Natural killer cell (primary cell): ENCODE measurements at regions not wholly inside any gene's neighbourhood (a gene's known extent, or its start where the extent isn't known, plus 50 kb on each side); places are given as distances from the start of the nearest gene placed in this dataset.
"Not testable (repeated sequence)": the region's sequence is repeated elsewhere in the genome, so short reads cannot be mapped to it uniquely, and the experiment has no call there.

Source experiments
- ATAC-seq, 3 donors: fragments of 150-1000 bp in 2 of 3; fragments of 200-7000 bp in 1 of 3; cut with Tn5 transposase; 1 replicate in 1 of 3; 2 replicates in 2 of 3; pipeline ENCODE4 v1.10.0; 2021; ENCODE audit warnings: mild to moderate bottlenecking in 2 of 3, moderate library complexity in 2 of 3
- DNase-seq, 2 donors: peaks; one replicate each; pipeline versions ENCODE4 v3.0.0 to v3.0.0-alpha.2; 2013 to 2021; ENCODE audit warnings: mixed read lengths in 1 of 2
- H3K27ac ChIP-seq: one replicate; pipeline ENCODE4 v1.5.1; 2013; ENCODE audit warnings: mild to moderate bottlenecking, low read length
- H3K27me3 ChIP-seq: one replicate; pipeline ENCODE4 v1.6.1; 2013; ENCODE audit warnings: low read length; ENCODE audit not compliant: control insufficient read depth, insufficient read depth
- H3K36me3 ChIP-seq: one replicate; pipeline ENCODE4 v1.6.1; 2013; ENCODE audit warnings: low read length; ENCODE audit not compliant: control insufficient read depth, insufficient read depth
- H3K4me1 ChIP-seq: one replicate; pipeline ENCODE4 v1.6.1; 2013; ENCODE audit warnings: low read length; ENCODE audit not compliant: control insufficient read depth, insufficient read depth
- H3K4me3 ChIP-seq: one replicate; pipeline ENCODE4 v1.5.1; 2013; ENCODE audit warnings: low read length
- H3K9me3 ChIP-seq: one replicate; pipeline ENCODE4 v1.6.1; 2013; ENCODE audit warnings: low read length; ENCODE audit not compliant: control insufficient read depth, insufficient read depth
- H3K27ac Mint-ChIP-seq, 2 donors: one replicate each; pipeline ENCODE4 v1.8.0; 2022; ENCODE audit warnings: mild to moderate bottlenecking in 2 of 2, mixed read lengths in 2 of 2, moderate library complexity in 1 of 2
- H3K27me3 Mint-ChIP-seq, 2 donors: one replicate each; pipeline ENCODE4 v1.8.0; 2022; ENCODE audit warnings: low read depth in 2 of 2, mixed read lengths in 2 of 2
- H3K36me3 Mint-ChIP-seq: one replicate; pipeline ENCODE4 v1.8.0; 2022; ENCODE audit warnings: mixed read lengths
- H3K4me1 Mint-ChIP-seq, 2 donors: one replicate each; pipeline ENCODE4 v1.8.0; 2022; ENCODE audit warnings: mixed read lengths in 2 of 2
- H3K4me3 Mint-ChIP-seq: one replicate; pipeline ENCODE4 v1.8.0; 2022; ENCODE audit warnings: mild to moderate bottlenecking, moderate library complexity, mixed read lengths
- H3K9me3 Mint-ChIP-seq, 2 donors: one replicate each; pipeline ENCODE4 v1.8.0; 2022; ENCODE audit warnings: mixed read lengths in 2 of 2
- WGBS: methylation state at CpG from one replicate; pipeline ENCODE4 v1.1.7; 2013; ENCODE audit warnings: missing lambda C conversion rate; ENCODE audit not compliant: insufficient coverage; 5-methylcytosine and 5-hydroxymethylcytosine counted together
- intact Hi-C: fragments of 100-400 bp; cut with micrococcal nuclease; formaldehyde crosslinking; loops from one replicate; pipeline ENCODE4 v1.14.2; 2022
- TF ChIP-seq, protein P1 (sequence below): fragments of 200-600 bp; IDR thresholded peaks from one replicate; pipeline ENCODE4 v1.8.0; 2022; ENCODE audit warnings: antibody characterized with exemption

DNA sequence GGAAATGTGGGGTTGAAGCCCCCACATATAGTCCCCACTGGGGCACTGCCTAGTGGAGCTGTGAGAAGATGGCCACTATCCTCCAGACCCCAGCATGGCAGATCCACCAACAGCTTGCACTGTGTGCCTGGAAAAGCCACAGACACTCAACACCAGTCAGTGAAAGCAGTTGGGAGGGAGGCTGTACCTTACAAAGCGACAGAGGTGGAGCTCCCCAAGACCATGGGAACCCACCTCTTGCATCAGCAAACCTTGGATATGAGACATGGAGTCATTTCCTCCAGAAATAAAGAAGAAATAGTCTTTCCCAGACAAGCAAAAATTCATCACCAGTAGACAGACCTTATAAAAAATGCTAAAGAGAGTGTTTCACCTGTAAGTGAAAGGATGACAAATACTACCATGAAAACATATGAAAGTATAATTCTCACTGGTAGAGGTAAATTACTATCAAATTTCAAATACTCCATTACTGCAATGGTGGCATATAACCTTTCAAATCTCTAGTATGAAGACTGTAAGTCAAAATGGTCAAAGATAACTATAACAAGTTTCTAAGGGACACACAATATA is 152.6 kb upstream of the EPHA4 start:
- no peak for DNase-seq
- peak overlapping the region in 1 of 2 donors; percentile 77 for H3K27ac Mint-ChIP-seq
- Histone ChIP-seq H3K9me3 (no peaks in the 10 kb centered on the region), H3K36me3 (no peaks in the 10 kb centered on the region), H3K27ac (no peak overlapping the region), H3K27me3 (no peaks in the 10 kb centered on the region), H3K4me3 (no peak overlapping the region), H3K4me1 (no peaks in the 10 kb centered on the region)
- peaks cover 4 to 14% of the 10 kb centered on the region in 2 donors for H3K9me3 Mint-ChIP-seq
- H3K4me3 Mint-ChIP-seq: no peak overlapping the region
- H3K36me3 Mint-ChIP-seq: no peaks in the 10 kb centered on the region
- no peaks in the 10 kb centered on the region for H3K4me1 Mint-ChIP-seq
- ATAC-seq: no peak
- intact Hi-C loops: no loop called here
- H3K27me3 Mint-ChIP-seq: no peaks in the 10 kb centered on the region
- TF ChIP-seq, protein P1, sequence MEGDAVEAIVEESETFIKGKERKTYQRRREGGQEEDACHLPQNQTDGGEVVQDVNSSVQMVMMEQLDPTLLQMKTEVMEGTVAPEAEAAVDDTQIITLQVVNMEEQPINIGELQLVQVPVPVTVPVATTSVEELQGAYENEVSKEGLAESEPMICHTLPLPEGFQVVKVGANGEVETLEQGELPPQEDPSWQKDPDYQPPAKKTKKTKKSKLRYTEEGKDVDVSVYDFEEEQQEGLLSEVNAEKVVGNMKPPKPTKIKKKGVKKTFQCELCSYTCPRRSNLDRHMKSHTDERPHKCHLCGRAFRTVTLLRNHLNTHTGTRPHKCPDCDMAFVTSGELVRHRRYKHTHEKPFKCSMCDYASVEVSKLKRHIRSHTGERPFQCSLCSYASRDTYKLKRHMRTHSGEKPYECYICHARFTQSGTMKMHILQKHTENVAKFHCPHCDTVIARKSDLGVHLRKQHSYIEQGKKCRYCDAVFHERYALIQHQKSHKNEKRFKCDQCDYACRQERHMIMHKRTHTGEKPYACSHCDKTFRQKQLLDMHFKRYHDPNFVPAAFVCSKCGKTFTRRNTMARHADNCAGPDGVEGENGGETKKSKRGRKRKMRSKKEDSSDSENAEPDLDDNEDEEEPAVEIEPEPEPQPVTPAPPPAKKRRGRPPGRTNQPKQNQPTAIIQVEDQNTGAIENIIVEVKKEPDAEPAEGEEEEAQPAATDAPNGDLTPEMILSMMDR: no peak
- WGBS: 44% methylated on average over 1 of the region's 1 CpG

DNA sequence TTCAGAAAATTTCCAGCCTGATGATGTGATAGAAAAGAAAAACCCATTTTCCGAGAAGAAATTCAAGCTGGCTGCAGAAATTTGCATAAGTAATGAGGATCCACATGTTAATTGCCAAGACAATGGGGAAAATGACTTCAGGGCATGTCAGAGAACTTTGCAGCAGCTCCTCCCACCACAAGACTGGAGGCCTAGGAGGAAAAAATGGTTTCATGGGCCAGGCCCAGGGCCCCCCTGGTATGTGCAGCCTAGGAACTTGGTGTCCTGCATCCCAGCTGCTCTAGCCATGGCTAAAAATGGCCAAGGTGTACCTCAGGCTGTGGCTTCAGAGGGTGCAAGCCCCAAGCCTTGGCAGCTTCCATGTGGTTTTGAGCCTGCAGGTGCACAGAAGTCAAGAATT is 152.0 kb upstream of the EPHA4 start:
- H3K36me3 ChIP-seq, H3K4me1 Mint-ChIP-seq, ATAC-seq, H3K4me1 ChIP-seq, H3K27ac Mint-ChIP-seq, H3K27me3 Mint-ChIP-seq, H3K27me3 ChIP-seq, H3K36me3 Mint-ChIP-seq, H3K9me3 ChIP-seq, H3K27ac ChIP-seq, H3K4me3 Mint-ChIP-seq, DNase-seq, H3K4me3 ChIP-seq, intact Hi-C loops: not testable (repeated sequence)
- H3K9me3 Mint-ChIP-seq: peaks cover 7 to 14% of the 10 kb centered on the region in 2 donors
- WGBS: 75% methylated on average over 1 of the region's 1 CpG

DNA sequence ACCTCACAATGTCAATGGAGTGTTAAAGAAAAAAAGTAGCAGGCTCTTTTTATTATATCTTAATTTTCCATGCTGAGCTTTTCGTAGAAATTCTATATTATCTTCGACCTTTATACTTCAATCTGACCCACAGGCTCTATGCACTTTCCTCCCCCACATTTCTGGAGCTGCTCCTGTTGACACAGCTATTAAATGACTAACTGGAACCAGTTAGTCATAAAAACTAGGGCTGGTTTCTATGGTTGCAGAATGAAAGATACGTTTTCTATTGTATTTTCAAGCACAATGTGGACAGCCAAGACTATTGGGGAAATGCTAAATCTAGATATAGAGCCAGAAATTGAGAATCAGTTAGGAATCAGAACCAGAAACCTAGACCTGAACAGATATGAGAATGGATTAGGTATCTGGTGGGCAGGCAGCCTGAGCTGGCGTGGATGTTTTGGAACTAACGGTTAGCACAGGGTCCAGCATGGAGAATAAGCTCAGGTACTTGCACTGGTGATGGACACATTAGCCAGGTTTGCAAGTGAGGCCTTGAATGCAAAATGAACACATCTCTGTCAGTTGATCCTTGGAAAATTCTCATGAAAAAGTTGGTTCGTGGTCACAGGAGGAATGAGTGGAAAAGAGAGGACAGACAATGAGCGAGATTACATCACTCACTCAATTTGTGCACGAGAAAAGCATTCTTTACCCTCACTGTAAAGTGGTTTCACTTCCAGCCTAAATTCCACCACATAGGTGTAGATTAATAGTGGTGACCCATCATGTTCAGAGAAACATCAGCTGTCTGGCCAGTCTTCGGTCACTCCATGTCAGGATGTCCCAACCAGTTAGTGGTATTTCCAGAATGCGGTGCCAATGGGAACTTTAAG is 144.6 kb upstream of the EPHA4 start:
- ATAC-seq (no peak), DNase-seq (no peak)
- TF ChIP-seq, protein P1: no peak
- Histone ChIP-seq H3K36me3 (no peaks in the 10 kb centered on the region), H3K4me1 (no peaks in the 10 kb centered on the region), H3K4me3 (no peak overlapping the region), H3K27ac (no peak overlapping the region), H3K27me3 (no peaks in the 10 kb centered on the region), H3K9me3 (no peaks in the 10 kb centered on the region)
- Mint-ChIP-seq H3K27me3 (no peaks in the 10 kb centered on the region), H3K4me3 (no peak overlapping the region), H3K27ac (no peak overlapping the region), H3K36me3 (no peaks in the 10 kb centered on the region), H3K9me3 (peaks cover 6 to 11% of the 10 kb centered on the region in 2 donors), H3K4me1 (no peaks in the 10 kb centered on the region)
- intact Hi-C loops: no loop called here
- WGBS: 70% methylated on average over 8 of the region's 10 CpGs

DNA sequence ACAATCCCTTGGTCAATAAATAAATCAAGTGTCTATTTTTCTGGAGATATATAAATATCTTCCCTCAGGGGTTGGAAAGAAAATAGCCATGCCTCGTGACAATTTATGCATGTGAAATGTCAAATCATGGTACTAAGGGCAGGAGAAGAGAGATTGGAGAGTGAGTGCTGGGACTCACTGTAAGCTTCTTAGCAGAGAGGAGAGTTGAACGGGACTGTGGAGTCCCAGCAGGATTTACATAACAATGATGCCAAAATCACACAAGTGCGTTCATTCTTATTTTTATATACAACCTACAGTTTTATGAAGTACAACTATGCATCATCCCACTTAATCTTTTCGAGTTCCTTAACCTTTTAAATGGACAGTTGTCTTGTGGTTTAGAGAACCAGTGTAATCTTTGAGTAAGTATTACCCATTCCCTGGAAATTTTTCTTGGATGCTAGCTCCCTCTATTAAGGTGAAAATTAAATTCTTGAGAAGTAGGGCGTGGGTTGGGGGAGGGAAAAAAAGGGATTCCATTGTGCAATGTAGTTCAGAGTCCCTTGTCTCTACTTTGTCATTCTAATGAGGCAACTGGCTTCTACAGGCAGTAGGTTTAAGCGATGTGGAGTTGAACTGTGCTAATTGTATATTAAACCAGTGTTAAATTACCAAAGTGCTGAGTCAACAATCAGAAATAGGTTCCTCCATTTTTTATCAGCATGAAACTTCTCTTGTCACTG is 143.6 kb upstream of the EPHA4 start:
- Mint-ChIP-seq H3K36me3 (no peaks in the 10 kb centered on the region), H3K9me3 (peaks cover 6 to 11% of the 10 kb centered on the region in 2 donors), H3K4me3 (no peak overlapping the region), H3K4me1 (no peaks in the 10 kb centered on the region), H3K27ac (no peak overlapping the region), H3K27me3 (no peaks in the 10 kb centered on the region)
- Histone ChIP-seq H3K27ac (no peak overlapping the region), H3K4me3 (no peak overlapping the region), H3K36me3 (no peaks in the 10 kb centered on the region), H3K9me3 (no peaks in the 10 kb centered on the region), H3K27me3 (no peaks in the 10 kb centered on the region), H3K4me1 (no peaks in the 10 kb centered on the region)
- TF ChIP-seq, protein P1: no peak
- 74% methylated on average over 5 of the region's 6 CpGs for WGBS
- intact Hi-C loops: no loop called here
- ATAC-seq (no peak), DNase-seq (no peak)
